ENCODE measurements at regions not wholly inside any gene's neighbourhood (a gene's known extent, or its start where the extent isn't known, plus 50 kb on each side); places are given as distances from the start of the nearest gene placed in this dataset.
"Not testable (repeated sequence)": the region's sequence is repeated elsewhere in the genome, so short reads cannot be mapped to it uniquely, and the experiment has no call there.

- no peaks in the 10 kb centered on the region for H3K9me3 ChIP-seq
- DNase-seq (ENCODE audit: low spot score in 2 of 2): no peak
- H3K36me3 ChIP-seq: peaks cover 0 to 25% (median 0%) of the 10 kb centered on the region in 3 donors
- H3K4me1 ChIP-seq: peaks cover 0 to 16% (median 6%) of the 10 kb centered on the region in 4 donors
- 88 to 90% methylated on average over 4 of the region's 4 CpGs for WGBS, 2 donors
- TF ChIP-seq EP300 (IDR thresholded peaks at IDR 0.05) (no peak), POLR2A (IDR thresholded peaks at IDR 0.05) (no peak)
- TF ChIP-seq, protein P1, sequence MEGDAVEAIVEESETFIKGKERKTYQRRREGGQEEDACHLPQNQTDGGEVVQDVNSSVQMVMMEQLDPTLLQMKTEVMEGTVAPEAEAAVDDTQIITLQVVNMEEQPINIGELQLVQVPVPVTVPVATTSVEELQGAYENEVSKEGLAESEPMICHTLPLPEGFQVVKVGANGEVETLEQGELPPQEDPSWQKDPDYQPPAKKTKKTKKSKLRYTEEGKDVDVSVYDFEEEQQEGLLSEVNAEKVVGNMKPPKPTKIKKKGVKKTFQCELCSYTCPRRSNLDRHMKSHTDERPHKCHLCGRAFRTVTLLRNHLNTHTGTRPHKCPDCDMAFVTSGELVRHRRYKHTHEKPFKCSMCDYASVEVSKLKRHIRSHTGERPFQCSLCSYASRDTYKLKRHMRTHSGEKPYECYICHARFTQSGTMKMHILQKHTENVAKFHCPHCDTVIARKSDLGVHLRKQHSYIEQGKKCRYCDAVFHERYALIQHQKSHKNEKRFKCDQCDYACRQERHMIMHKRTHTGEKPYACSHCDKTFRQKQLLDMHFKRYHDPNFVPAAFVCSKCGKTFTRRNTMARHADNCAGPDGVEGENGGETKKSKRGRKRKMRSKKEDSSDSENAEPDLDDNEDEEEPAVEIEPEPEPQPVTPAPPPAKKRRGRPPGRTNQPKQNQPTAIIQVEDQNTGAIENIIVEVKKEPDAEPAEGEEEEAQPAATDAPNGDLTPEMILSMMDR (IDR thresholded peaks at IDR 0.05): no peak
- H3K27me3 ChIP-seq: no peaks in the 10 kb centered on the region
- no peak overlapping the region for H3K4me3 ChIP-seq
- H3K27ac ChIP-seq: no peak overlapping the region
These were observed 128.0 kb downstream of the LAT start for GRCh38 chr16:29112755-29113347.

- not testable (repeated sequence) for H3K27me3 ChIP-seq; DNase-seq (ENCODE audit: low spot score in 2 of 2); H3K9me3 ChIP-seq; H3K4me3 ChIP-seq; H3K27ac ChIP-seq
- 75 to 79% methylated on average over 8 of the region's 8 CpGs for WGBS, 2 donors
- H3K36me3 ChIP-seq: peaks cover 0 to 24% (median 0%) of the 10 kb centered on the region in 3 donors
- peaks cover 0 to 16% (median 6%) of the 10 kb centered on the region in 4 donors for H3K4me1 ChIP-seq
These were observed 127.2 kb downstream of the LAT start for GRCh38 chr16:29111901-29112680.

- peaks cover 0 to 16% (median 6%) of the 10 kb centered on the region in 4 donors for H3K4me1 ChIP-seq
- no peak overlapping the region for H3K27ac ChIP-seq
- DNase-seq (ENCODE audit: low spot score in 2 of 2): no peak
- peaks cover 0 to 20% (median 0%) of the 10 kb centered on the region in 3 donors for H3K36me3 ChIP-seq
- H3K27me3 ChIP-seq: no peaks in the 10 kb centered on the region
- no peaks in the 10 kb centered on the region for H3K9me3 ChIP-seq
- TF ChIP-seq, protein P1 (IDR thresholded peaks at IDR 0.05): no peak
- no peak for TF ChIP-seq POLR2A (IDR thresholded peaks at IDR 0.05)
- TF ChIP-seq EP300 (IDR thresholded peaks at IDR 0.05): no peak
- no peak overlapping the region for H3K4me3 ChIP-seq
- WGBS, 2 donors: 92 to 95% methylated on average over 5 of the region's 5 CpGs
These were observed 126.6 kb downstream of the LAT start for GRCh38 chr16:29111421-29111820.

DNA sequence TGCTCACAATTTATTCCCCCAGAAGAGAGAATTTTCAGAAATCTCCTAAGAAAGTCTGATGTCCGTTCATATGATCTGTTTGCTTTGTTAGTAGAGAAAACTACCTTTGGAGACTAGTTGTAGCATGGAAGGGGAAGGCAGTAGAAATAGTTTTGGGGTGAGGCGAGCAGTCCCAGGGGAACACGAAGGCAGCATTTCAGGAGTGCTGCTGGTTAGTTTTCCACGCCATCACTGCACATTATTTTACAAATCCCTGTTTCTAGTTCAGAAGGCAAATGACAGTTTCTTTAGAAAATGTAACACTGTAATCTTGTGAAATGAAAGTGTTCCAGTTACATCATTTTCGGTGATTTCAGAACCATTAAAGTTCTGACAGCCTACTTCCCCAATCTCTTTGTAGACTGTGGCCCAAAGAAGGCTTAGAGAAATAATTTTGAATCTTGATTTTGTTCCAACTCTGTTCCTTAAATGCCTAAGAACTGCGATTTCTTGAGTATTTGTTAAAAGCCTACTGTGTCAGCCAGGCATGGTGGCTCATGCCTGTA lies 123.8 kb downstream of the LAT start:
- DNase-seq (ENCODE audit: low spot score in 2 of 2); H3K9me3 ChIP-seq; H3K27me3 ChIP-seq; H3K4me1 ChIP-seq; H3K4me3 ChIP-seq; H3K27ac ChIP-seq: not testable (repeated sequence)
- H3K36me3 ChIP-seq: peaks cover 0 to 27% (median 0%) of the 10 kb centered on the region in 3 donors
- WGBS, 2 donors: 43 to 58% methylated on average over 5 to 6 of the region's 6 CpGs

DNA sequence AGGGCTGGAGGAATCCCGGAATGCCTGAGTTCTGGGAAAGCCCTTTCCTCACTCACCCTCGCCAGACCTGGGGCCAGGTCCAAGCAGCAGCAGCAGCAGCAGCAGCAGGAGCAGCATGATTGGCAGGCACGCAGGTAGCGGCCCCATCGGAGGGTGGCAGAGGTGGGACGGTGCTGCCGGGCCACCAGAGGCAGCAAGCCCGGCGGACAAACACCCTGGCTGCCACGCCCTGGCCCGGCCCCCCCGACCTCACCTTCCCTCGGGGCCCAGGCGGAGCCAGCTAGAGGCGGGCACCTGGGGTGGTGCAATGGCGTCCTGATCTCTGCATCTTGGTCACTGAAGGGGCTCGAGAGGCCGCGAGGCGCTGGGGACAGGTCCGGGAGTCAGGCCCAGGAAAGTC lies 122.4 kb downstream of the LAT start:
- TF ChIP-seq EP300 (IDR thresholded peaks at IDR 0.05) (no peak), POLR2A (IDR thresholded peaks at IDR 0.05) (no peak)
- TF ChIP-seq, protein P1 (IDR thresholded peaks at IDR 0.05): no peak
- Histone ChIP-seq H3K27ac (no peak overlapping the region), H3K9me3 (no peaks in the 10 kb centered on the region), H3K36me3 (peaks cover 0 to 25% (median 0%) of the 10 kb centered on the region in 3 donors), H3K27me3 (no peaks in the 10 kb centered on the region), H3K4me3 (no peak overlapping the region), H3K4me1 (no peaks in the 10 kb centered on the region)
- 60 to 63% methylated on average over 21 of the region's 21 CpGs for WGBS, 2 donors
- DNase-seq (ENCODE audit: low spot score in 2 of 2): no peak

DNA sequence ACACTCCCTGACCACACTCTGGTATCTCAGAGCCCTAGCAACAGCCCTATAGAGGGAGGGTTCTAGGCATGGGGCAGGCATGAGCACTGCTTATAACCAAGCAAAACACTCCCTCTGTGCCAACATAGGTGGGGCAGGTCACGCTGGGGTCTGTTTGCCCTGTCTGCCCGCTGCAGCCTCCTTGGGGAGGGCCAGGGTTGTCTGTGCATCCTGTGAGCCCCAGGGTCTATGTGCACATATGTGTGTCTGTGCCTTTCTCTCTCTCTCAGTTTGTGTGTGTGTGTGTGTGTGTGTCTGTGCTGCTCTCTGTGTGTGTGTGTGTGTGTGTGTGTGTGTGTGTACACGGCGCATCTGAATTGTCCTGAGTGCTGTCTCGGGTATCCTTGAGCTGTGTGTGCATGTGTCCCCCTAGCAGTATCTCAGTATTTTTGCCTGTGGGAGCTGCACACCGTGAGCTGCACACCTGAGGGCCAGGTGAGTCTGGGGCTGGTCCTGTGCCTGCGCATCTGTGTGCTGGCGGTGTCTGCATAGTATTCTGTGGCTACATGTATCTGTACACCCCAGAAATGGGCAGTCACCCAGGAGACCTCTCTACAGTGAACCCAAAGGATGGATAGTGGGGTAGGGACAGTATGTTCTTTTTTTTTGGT lies 121.5 kb downstream of the LAT start:
- not testable (repeated sequence) for H3K27ac ChIP-seq; H3K27me3 ChIP-seq; H3K9me3 ChIP-seq; H3K4me1 ChIP-seq; H3K4me3 ChIP-seq; DNase-seq (ENCODE audit: low spot score in 2 of 2)
- H3K36me3 ChIP-seq: peaks cover 0 to 29% (median 0%) of the 10 kb centered on the region in 3 donors
- WGBS, 2 donors: 82 to 100% methylated on average over 2 to 6 of the region's 8 CpGs

GRCh38 chr16:29104600-29104999 lies 119.7 kb downstream of the LAT start:
- not testable (repeated sequence) for DNase-seq (ENCODE audit: low spot score in 2 of 2); H3K9me3 ChIP-seq; H3K27ac ChIP-seq; H3K4me1 ChIP-seq; H3K4me3 ChIP-seq; H3K27me3 ChIP-seq
- H3K36me3 ChIP-seq: peaks cover 0 to 24% (median 0%) of the 10 kb centered on the region in 3 donors
- 72 to 87% methylated on average over 2 of the region's 4 CpGs for WGBS, 2 donors

DNA sequence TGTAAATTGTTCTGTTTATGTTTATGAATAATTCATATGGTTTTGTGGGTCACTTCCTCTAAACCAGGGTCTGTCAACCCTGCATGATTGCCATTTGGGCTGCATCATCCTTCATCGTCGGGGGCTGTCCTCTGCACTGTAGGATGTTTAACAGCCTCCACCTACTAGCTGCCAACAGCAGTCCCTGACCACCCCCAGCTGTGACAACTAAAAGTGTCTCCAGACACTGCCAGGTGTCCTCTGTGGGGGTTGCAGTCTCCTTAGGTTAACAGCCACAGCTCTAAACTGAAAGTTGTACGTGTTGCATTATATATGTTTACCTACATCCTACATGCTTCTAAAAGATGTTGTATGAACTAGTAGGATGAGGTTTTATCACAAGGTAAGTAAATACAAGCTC lies 113.1 kb downstream of the LAT start:
- H3K36me3 ChIP-seq: peaks cover 0 to 10% (median 0%) of the 10 kb centered on the region in 3 donors

More for the DNA sequence above, 113.1 kb downstream of the LAT start:
- not testable (repeated sequence) for H3K4me3 ChIP-seq; H3K27ac ChIP-seq; H3K9me3 ChIP-seq; DNase-seq (ENCODE audit: low spot score in 2 of 2); H3K27me3 ChIP-seq; H3K4me1 ChIP-seq
- WGBS, 2 donors: 25 to 71% methylated on average over 1 of the region's 3 CpGs

All from tibial nerve (tissue), 4 donors.